Sigmoid colon (tissue), 6 donors: ENCODE measurements at regions not wholly inside any gene's neighbourhood (a gene's known extent, or its start where the extent isn't known, plus 50 kb on each side); places are given as distances from the start of the nearest gene placed in this dataset.

Experiments
- DNase-seq: peaks from one replicate; pipeline ENCODE4 v3.0.0-alpha.2; 2019
- H3K27ac ChIP-seq, 4 donors: fragments of 200-600 bp; sonication (generic); one replicate each; pipeline ENCODE4 v1.5.1; 2016 to 2019; ENCODE audit warnings: mild to moderate bottlenecking in 1 of 4
- H3K27me3 ChIP-seq, 3 donors: fragments of 200-600 bp; sonication (generic); one replicate each; pipeline ENCODE4 v1.5.1; 2019; ENCODE audit warnings: mild to moderate bottlenecking in 1 of 3
- H3K36me3 ChIP-seq, 4 donors: fragments of 200-600 bp; sonication (generic); one replicate each; pipeline ENCODE4 v1.5.1; 2016 to 2019
- H3K4me1 ChIP-seq, 4 donors: fragments of 200-600 bp; sonication (generic); one replicate each; pipeline ENCODE4 v1.5.1; 2017 to 2019
- H3K4me3 ChIP-seq, 4 donors: fragments of 200-600 bp; sonication (generic); one replicate each; pipeline ENCODE4 v1.5.1; 2017 to 2019; ENCODE audit warnings: mild to moderate bottlenecking in 2 of 4, moderate library complexity in 1 of 4
- H3K9me3 ChIP-seq, 4 donors: fragments of 200-600 bp in 3 of 4; sonication (generic) in 3 of 4; one replicate each; pipeline versions ENCODE4 v1.5.1 to v1.6.1; 2013 to 2019
- CTCF ChIP-seq, 4 experiments: fragments of 450-650 bp in 3 of 4; fragments of 200-600 bp in 1 of 4; IDR thresholded peaks; one replicate each; pipeline ENCODE4 v1.5.1; 2016 to 2019; ENCODE audit warnings: antibody characterized with exemption in 4 of 4, mild to moderate bottlenecking in 3 of 4, moderate library complexity in 2 of 4
- EP300 ChIP-seq, 4 donors: sonication (generic); formaldehyde crosslinking; IDR thresholded peaks; one replicate each; pipeline ENCODE4 v1.6.1; 2017; ENCODE audit warnings: antibody characterized with exemption in 4 of 4
- POLR2A ChIP-seq, 2 donors: fragments of 450-650 bp; IDR thresholded peaks; one replicate each; pipeline ENCODE4 v1.6.1; 2016; ENCODE audit warnings: antibody characterized with exemption in 2 of 2, mild to moderate bottlenecking in 2 of 2, moderate library complexity in 2 of 2
- POLR2AphosphoS5 ChIP-seq, 4 donors: sonication (generic); formaldehyde crosslinking; IDR thresholded peaks; one replicate each; pipeline ENCODE4 v1.6.1; 2017; ENCODE audit warnings: antibody characterized with exemption in 4 of 4
- WGBS, 2 donors: extraction: QIAGEN DNeasy Blood & Tissue Kit; methylation state at CpG; one replicate each; pipeline ENCODE4 v1.1.7; 2013; 5-methylcytosine and 5-hydroxymethylcytosine counted together
- intact Hi-C: fragments of 100-400 bp; cut with DNase I; formaldehyde crosslinking; loops from one replicate; pipeline ENCODE4 v1.15.1; 2023
- donor health status: healthy with polysubstance abuse.
- donor health status: healthy.

DNA sequence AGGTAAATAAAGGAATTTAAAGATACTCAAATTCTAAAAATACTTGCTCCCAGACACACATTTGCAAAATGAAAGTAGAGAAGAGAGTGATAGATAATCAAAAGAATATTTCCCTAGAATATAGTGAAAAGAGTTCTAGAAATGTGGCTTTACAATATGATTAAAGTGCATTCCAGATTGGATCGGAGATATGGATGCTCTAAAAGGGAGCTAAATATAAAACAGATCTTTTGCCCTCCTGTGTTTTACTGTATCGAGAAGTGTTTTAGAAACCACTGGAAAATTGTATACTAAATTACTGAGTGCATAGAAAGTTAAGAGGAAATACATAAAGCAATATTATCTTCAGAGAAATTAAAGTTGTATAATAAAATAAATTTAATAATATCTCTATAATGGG, 1392.0 kb downstream of the TECRL start:
- 87 to 92% methylated on average over 2 of the region's 2 CpGs for WGBS, 2 donors
- H3K27me3 ChIP-seq = no peaks in the 10 kb centered on the region
- H3K9me3 ChIP-seq = no peaks in the 10 kb centered on the region
- TF ChIP-seq POLR2AphosphoS5 (IDR thresholded peaks at IDR 0.05) = no peak
- TF ChIP-seq CTCF (IDR thresholded peaks at IDR 0.05) = no peak
- no peak for TF ChIP-seq EP300 (IDR thresholded peaks at IDR 0.05)
- TF ChIP-seq POLR2A (IDR thresholded peaks at IDR 0.05) = no peak
- no peaks in the 10 kb centered on the region for H3K36me3 ChIP-seq
- no peak for DNase-seq
- no peaks in the 10 kb centered on the region for H3K4me1 ChIP-seq
- intact Hi-C loops = no loop called here
- H3K4me3 ChIP-seq = no peak overlapping the region
- H3K27ac ChIP-seq = no peak overlapping the region

DNA sequence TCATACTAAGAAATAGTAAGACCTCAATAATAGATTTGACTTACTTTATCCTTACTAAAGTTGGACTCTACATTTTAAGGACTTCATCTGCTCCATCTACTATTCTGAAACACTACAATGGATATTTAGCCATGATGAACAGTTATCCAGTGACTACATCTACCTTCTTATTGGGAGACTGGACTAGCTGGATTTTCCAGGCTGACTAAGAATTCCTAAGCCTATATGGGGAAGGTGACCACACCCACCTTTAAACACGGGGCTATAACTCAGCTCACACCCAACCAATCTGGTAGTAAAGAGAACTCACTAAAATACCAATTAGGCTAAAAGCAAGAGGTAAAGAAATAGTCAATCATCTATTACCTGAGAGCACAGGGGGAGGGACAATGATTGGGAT, 1438.4 kb downstream of the TECRL start:
- no peak for DNase-seq
- 16 to 71% methylated on average over 1 of the region's 1 CpG for WGBS, 2 donors
- intact Hi-C loops = no loop called here
- Histone ChIP-seq H3K9me3 (no peaks in the 10 kb centered on the region), H3K4me3 (no peak overlapping the region), H3K4me1 (no peaks in the 10 kb centered on the region), H3K27me3 (no peaks in the 10 kb centered on the region), H3K36me3 (no peaks in the 10 kb centered on the region), H3K27ac (no peak overlapping the region)
- TF ChIP-seq POLR2AphosphoS5 (IDR thresholded peaks at IDR 0.05) = no peak
- TF ChIP-seq EP300 (IDR thresholded peaks at IDR 0.05) = no peak
- no peak for TF ChIP-seq CTCF (IDR thresholded peaks at IDR 0.05)
- TF ChIP-seq POLR2A (IDR thresholded peaks at IDR 0.05) = no peak

DNA sequence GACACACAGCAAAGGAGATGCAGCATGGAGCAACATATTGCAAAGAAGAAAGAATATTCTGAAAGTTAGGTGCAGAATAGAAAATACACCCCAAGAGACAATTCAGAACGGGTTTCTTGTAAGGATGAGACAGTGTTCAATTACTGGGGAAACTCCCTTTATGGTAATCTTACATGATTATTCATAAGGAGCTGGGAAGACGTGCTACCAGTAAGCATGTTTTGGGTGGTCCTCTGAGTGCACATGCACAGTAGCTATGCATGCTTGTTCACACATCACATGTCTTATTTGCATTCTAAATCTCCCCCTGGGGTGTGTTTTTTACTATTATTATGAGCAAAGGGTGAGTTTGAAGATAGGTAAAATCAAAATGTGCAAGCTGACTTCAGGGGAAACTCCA, 1448.8 kb downstream of the TECRL start:
- Histone ChIP-seq H3K27ac (no peak overlapping the region), H3K4me1 (no peaks in the 10 kb centered on the region), H3K36me3 (no peaks in the 10 kb centered on the region), H3K27me3 (no peaks in the 10 kb centered on the region), H3K4me3 (no peak overlapping the region), H3K9me3 (no peaks in the 10 kb centered on the region)
- intact Hi-C loops = no loop called here
- WGBS, 2 donors = 49 to 70% methylated on average over 2 of the region's 2 CpGs
- no peak for TF ChIP-seq CTCF (IDR thresholded peaks at IDR 0.05)
- TF ChIP-seq POLR2A (IDR thresholded peaks at IDR 0.05) = no peak
- TF ChIP-seq POLR2AphosphoS5 (IDR thresholded peaks at IDR 0.05) = no peak
- TF ChIP-seq EP300 (IDR thresholded peaks at IDR 0.05) = no peak
- DNase-seq = no peak

GRCh38 chr4:62953752-62954151, 1455.5 kb downstream of the TECRL start:
- Histone ChIP-seq H3K4me1 (no peaks in the 10 kb centered on the region), H3K9me3 (no peaks in the 10 kb centered on the region), H3K27me3 (no peaks in the 10 kb centered on the region), H3K4me3 (no peak overlapping the region), H3K27ac (no peak overlapping the region), H3K36me3 (no peaks in the 10 kb centered on the region)
- no peak for DNase-seq
- intact Hi-C loops = no loop called here
- TF ChIP-seq EP300 (IDR thresholded peaks at IDR 0.05) (no peak), POLR2A (IDR thresholded peaks at IDR 0.05) (no peak), POLR2AphosphoS5 (IDR thresholded peaks at IDR 0.05) (no peak), CTCF (IDR thresholded peaks at IDR 0.05) (no peak)
- WGBS, 2 donors = 53 to 67% methylated on average over 3 of the region's 3 CpGs

- no peaks in the 10 kb centered on the region for H3K27me3 ChIP-seq
- intact Hi-C loops = no loop called here
- TF ChIP-seq POLR2AphosphoS5 (IDR thresholded peaks at IDR 0.05) (no peak), EP300 (IDR thresholded peaks at IDR 0.05) (no peak), CTCF (IDR thresholded peaks at IDR 0.05) (no peak), POLR2A (IDR thresholded peaks at IDR 0.05) (no peak)
- WGBS, 2 donors = 72 to 73% methylated on average over 3 of the region's 3 CpGs
- H3K4me3 ChIP-seq = no peak overlapping the region
- no peaks in the 10 kb centered on the region for H3K4me1 ChIP-seq
- no peaks in the 10 kb centered on the region for H3K36me3 ChIP-seq
- H3K9me3 ChIP-seq = no peaks in the 10 kb centered on the region
- no peak for DNase-seq
- H3K27ac ChIP-seq = no peak overlapping the region
Measured at GRCh38 chr4:62952366-62952765, 1456.9 kb downstream of the TECRL start.
